ENCODE measurements at regions not wholly inside any gene's neighbourhood (a gene's known extent, or its start where the extent isn't known, plus 50 kb on each side); places are given as distances from the start of the nearest gene placed in this dataset.

DNA sequence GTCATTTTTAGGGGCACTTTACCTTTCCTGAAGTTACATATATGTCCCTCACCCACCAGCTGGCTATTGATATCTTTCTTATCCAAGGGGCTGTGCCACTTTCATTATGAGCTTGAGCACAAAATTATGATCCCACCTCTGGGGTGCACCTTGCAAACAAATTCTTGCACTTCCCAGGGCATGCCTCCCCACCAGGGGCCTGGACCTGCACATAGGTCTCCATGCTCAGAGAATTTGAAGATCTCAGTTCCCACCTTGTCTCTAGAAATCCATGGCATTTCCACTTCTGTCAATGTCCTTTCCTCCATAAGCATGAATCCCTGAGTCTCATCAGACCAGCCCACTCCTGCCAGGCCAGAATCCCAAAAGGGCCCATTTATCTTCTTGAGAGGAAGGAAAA is 449.1 kb upstream of the REG3G start:
- no peak for DNase-seq (ENCODE audit: insufficient read length, low spot score, missing footprints)
- peaks cover 4% of the 10 kb centered on the region for H3K9me3 ChIP-seq (ENCODE audit: low read depth, low read length)
- H4K20me1 ChIP-seq (ENCODE audit: insufficient read depth, low read length) = no peaks in the 10 kb centered on the region
- no peak overlapping the region for H3K4me2 ChIP-seq (ENCODE audit: insufficient read depth, low read length)
- H3K4me3 ChIP-seq (ENCODE audit: insufficient read depth, low read length) = no peak overlapping the region
- no peak overlapping the region for H3K27ac ChIP-seq (ENCODE audit: low read depth, low read length)
- H3K36me3 ChIP-seq (ENCODE audit: insufficient read depth, low read length) = no peaks in the 10 kb centered on the region
- no peaks in the 10 kb centered on the region for H3K4me1 ChIP-seq (ENCODE audit: insufficient read depth, low read length)
- TF ChIP-seq, protein P1, sequence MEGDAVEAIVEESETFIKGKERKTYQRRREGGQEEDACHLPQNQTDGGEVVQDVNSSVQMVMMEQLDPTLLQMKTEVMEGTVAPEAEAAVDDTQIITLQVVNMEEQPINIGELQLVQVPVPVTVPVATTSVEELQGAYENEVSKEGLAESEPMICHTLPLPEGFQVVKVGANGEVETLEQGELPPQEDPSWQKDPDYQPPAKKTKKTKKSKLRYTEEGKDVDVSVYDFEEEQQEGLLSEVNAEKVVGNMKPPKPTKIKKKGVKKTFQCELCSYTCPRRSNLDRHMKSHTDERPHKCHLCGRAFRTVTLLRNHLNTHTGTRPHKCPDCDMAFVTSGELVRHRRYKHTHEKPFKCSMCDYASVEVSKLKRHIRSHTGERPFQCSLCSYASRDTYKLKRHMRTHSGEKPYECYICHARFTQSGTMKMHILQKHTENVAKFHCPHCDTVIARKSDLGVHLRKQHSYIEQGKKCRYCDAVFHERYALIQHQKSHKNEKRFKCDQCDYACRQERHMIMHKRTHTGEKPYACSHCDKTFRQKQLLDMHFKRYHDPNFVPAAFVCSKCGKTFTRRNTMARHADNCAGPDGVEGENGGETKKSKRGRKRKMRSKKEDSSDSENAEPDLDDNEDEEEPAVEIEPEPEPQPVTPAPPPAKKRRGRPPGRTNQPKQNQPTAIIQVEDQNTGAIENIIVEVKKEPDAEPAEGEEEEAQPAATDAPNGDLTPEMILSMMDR (IDR thresholded peaks at IDR 0.05; ENCODE audit: extremely low read depth, low read depth, low read length) = no peak
- no peaks in the 10 kb centered on the region for H3K27me3 ChIP-seq (ENCODE audit: insufficient read depth, low read length)
- H3K79me2 ChIP-seq (ENCODE audit: insufficient read depth, low read length) = no peaks in the 10 kb centered on the region
- no peak overlapping the region for H2AFZ ChIP-seq (ENCODE audit: low read length)

DNA sequence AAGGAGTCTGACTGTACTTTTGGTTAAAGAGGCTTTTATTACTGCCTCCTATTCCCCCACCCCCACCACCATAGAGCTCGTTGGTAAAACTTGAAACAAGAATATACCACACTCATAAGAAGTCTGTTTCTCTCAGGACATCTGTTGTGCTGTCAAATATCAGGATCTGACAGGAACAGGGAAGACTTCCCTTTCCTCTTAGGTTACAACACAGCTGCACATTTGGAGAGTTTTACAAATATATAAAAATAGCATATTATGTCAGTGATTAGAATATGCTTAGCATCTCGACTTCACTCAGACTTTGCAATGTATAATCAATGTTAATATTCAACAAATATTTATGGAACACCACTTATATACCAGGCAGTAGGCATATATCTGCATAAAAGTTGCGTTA is 439.6 kb upstream of the REG3G start:
- no peak overlapping the region for H2AFZ ChIP-seq (ENCODE audit: low read length)
- TF ChIP-seq, protein P1 (IDR thresholded peaks at IDR 0.05; ENCODE audit: extremely low read depth, low read depth, low read length) = no peak
- H3K4me1 ChIP-seq (ENCODE audit: insufficient read depth, low read length) = no peaks in the 10 kb centered on the region
- no peaks in the 10 kb centered on the region for H3K27me3 ChIP-seq (ENCODE audit: insufficient read depth, low read length)
- no peak overlapping the region for H3K4me3 ChIP-seq (ENCODE audit: insufficient read depth, low read length)
- no peaks in the 10 kb centered on the region for H3K79me2 ChIP-seq (ENCODE audit: insufficient read depth, low read length)
- no peak overlapping the region for H3K27ac ChIP-seq (ENCODE audit: low read depth, low read length)
- H3K36me3 ChIP-seq (ENCODE audit: insufficient read depth, low read length) = no peaks in the 10 kb centered on the region
- no peak overlapping the region for H3K4me2 ChIP-seq (ENCODE audit: insufficient read depth, low read length)
- no peak for DNase-seq (ENCODE audit: insufficient read length, low spot score, missing footprints)
- H4K20me1 ChIP-seq (ENCODE audit: insufficient read depth, low read length) = no peaks in the 10 kb centered on the region
- no peaks in the 10 kb centered on the region for H3K9me3 ChIP-seq (ENCODE audit: low read depth, low read length)

DNA sequence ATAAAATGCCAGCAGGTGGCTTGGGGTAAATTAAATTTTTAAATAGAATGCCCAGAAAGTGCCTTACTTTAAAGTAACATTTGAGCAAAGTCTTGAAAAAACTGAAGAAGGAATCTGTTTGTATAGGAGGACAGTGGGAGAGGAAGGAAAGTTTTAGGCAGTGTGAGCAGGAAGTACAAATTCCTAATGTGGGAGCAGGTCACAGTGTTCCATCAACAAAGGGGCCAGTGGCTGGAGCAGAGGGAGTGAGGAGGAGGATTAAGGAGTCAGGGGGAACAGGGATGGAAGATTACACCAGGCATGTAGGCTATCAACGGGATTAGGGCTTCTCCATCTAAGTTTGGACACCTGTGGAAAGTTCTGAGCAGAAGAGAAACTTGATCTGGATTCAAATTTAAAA is 439.2 kb upstream of the REG3G start:
- H4K20me1 ChIP-seq (ENCODE audit: insufficient read depth, low read length) = no peaks in the 10 kb centered on the region
- H3K79me2 ChIP-seq (ENCODE audit: insufficient read depth, low read length) = no peaks in the 10 kb centered on the region
- TF ChIP-seq, protein P1 (IDR thresholded peaks at IDR 0.05; ENCODE audit: extremely low read depth, low read depth, low read length) = no peak

DNA sequence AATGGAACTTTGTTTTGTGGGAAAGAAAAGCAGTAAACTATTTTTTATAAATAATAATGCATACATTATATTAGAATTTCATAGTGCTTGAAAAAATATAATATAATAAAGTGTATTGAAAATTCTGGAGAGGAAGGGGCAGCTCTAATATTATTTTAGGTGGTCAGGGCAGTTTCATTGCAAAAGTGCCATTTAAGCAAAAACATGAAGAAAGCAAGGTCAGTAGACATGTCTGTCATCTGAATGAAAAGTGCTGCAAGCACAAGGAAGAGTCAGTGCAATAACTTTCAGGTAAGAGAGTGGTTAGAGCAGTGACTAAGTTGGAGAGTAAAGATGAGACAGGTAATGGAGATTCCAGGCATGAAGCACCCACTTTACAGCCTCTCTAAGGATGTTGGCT is 435.6 kb upstream of the REG3G start:
- TF ChIP-seq, protein P1 (IDR thresholded peaks at IDR 0.05; ENCODE audit: extremely low read depth, low read depth, low read length) = no peak
- Histone ChIP-seq H3K27ac (ENCODE audit: low read depth, low read length) (no peak overlapping the region), H3K4me3 (ENCODE audit: insufficient read depth, low read length) (no peak overlapping the region), H2AFZ (ENCODE audit: low read length) (no peak overlapping the region), H3K4me2 (ENCODE audit: insufficient read depth, low read length) (no peak overlapping the region), H3K36me3 (ENCODE audit: insufficient read depth, low read length) (no peaks in the 10 kb centered on the region), H3K9me3 (ENCODE audit: low read depth, low read length) (no peaks in the 10 kb centered on the region), H3K4me1 (ENCODE audit: insufficient read depth, low read length) (no peaks in the 10 kb centered on the region), H3K79me2 (ENCODE audit: insufficient read depth, low read length) (no peaks in the 10 kb centered on the region), H4K20me1 (ENCODE audit: insufficient read depth, low read length) (no peaks in the 10 kb centered on the region), H3K27me3 (ENCODE audit: insufficient read depth, low read length) (no peaks in the 10 kb centered on the region)
- no peak for DNase-seq (ENCODE audit: insufficient read length, low spot score, missing footprints)

More for the DNA sequence above, 439.2 kb upstream of the REG3G start:
- Histone ChIP-seq H3K9me3 (ENCODE audit: low read depth, low read length) (no peaks in the 10 kb centered on the region), H3K36me3 (ENCODE audit: insufficient read depth, low read length) (no peaks in the 10 kb centered on the region), H3K4me1 (ENCODE audit: insufficient read depth, low read length) (no peaks in the 10 kb centered on the region), H3K4me3 (ENCODE audit: insufficient read depth, low read length) (no peak overlapping the region), H3K27ac (ENCODE audit: low read depth, low read length) (no peak overlapping the region), H2AFZ (ENCODE audit: low read length) (no peak overlapping the region), H3K4me2 (ENCODE audit: insufficient read depth, low read length) (no peak overlapping the region), H3K27me3 (ENCODE audit: insufficient read depth, low read length) (no peaks in the 10 kb centered on the region)
- no peak for DNase-seq (ENCODE audit: insufficient read length, low spot score, missing footprints)
